Right lobe of liver (tissue), 6 donors: ENCODE measurements at regions not wholly inside any gene's neighbourhood (a gene's known extent, or its start where the extent isn't known, plus 50 kb on each side); places are given as distances from the start of the nearest gene placed in this dataset.

Source experiments
- ATAC-seq, 4 donors: fragments of 200-7000 bp; cut with Tn5 transposase; one replicate each; pipeline ENCODE4 v1.9.1; 2020; ENCODE audit warnings: mild to moderate bottlenecking in 4 of 4, moderate library complexity in 4 of 4
- DNase-seq, 3 donors: peaks; one replicate each; pipeline ENCODE4 v3.0.0-alpha.2; 2020
- H3K27ac ChIP-seq, 3 donors: fragments of 200-600 bp; one replicate each; pipeline ENCODE4 v1.8.0; 2022
- H3K27me3 ChIP-seq, 2 donors: fragments of 200-600 bp; one replicate each; pipeline ENCODE4 v1.8.0; 2022
- H3K36me3 ChIP-seq, 4 donors: fragments of 200-600 bp; sonication (generic) in 1 of 4; one replicate each; pipeline versions ENCODE4 v1.5.1 to v1.8.0; 2017 to 2022; ENCODE audit warnings: control low read depth in 1 of 4
- H3K4me1 ChIP-seq, 4 donors: fragments of 200-600 bp; sonication (generic) in 1 of 4; one replicate each; pipeline versions ENCODE4 v1.5.1 to v1.8.0; 2017 to 2022; ENCODE audit warnings: control low read depth in 1 of 4
- H3K4me3 ChIP-seq, 3 donors: fragments of 200-600 bp; one replicate each; pipeline ENCODE4 v1.8.0; 2022
- H3K9me3 ChIP-seq, 4 donors: fragments of 200-600 bp; sonication (generic) in 1 of 4; one replicate each; pipeline versions ENCODE4 v1.5.1 to v1.8.0; 2017 to 2022; ENCODE audit warnings: control low read depth in 1 of 4
- POLR2A ChIP-seq: fragments of 450-650 bp; IDR thresholded peaks from one replicate; pipeline ENCODE4 v1.6.1; 2017; ENCODE audit warnings: antibody characterized with exemption, mild to moderate bottlenecking
- WGBS: methylation state at CpG from one replicate; pipeline ENCODE4 v1.1.6; 2018; ENCODE audit warnings: low coverage, low lambda C conversion rate; ENCODE audit not compliant: insufficient coverage; ENCODE audit errors: missing lambda C conversion rate; 5-methylcytosine and 5-hydroxymethylcytosine counted together
- intact Hi-C, 2 donors: fragments of 100-400 bp; cut with DNase I; formaldehyde crosslinking; loops; one replicate each; pipeline versions ENCODE4 v1.11.2 to v1.14.1; 2022
- small RNA-seq, 2 experiments: library from RNA; depleted of rRNA; stranded (forward); fragments of <200 nt; gene quantifications; one replicate each; pipeline ENCODE3, GENCODE V24; 2016
- TF ChIP-seq, protein P1 (sequence below), 4 donors: fragments of 200-600 bp in 3 of 4; fragments of 450-650 bp in 1 of 4; IDR thresholded peaks; one replicate each; pipeline versions ENCODE4 v1.5.1 to v1.8.0; 2016 to 2022; ENCODE audit warnings: antibody characterized with exemption in 4 of 4, mild to moderate bottlenecking in 2 of 4
- donor health status: DM: no; HTN: yes; CAD: no.
- donor health status: DM: no; HTN: no; CAD: no.
- donor health status: DM: no; HTN: no; CAD: no.
- donor health status: DM: no; HTN: yes; CAD: no.
- donor health status: DM: no; HTN: yes; CAD: no.

DNA sequence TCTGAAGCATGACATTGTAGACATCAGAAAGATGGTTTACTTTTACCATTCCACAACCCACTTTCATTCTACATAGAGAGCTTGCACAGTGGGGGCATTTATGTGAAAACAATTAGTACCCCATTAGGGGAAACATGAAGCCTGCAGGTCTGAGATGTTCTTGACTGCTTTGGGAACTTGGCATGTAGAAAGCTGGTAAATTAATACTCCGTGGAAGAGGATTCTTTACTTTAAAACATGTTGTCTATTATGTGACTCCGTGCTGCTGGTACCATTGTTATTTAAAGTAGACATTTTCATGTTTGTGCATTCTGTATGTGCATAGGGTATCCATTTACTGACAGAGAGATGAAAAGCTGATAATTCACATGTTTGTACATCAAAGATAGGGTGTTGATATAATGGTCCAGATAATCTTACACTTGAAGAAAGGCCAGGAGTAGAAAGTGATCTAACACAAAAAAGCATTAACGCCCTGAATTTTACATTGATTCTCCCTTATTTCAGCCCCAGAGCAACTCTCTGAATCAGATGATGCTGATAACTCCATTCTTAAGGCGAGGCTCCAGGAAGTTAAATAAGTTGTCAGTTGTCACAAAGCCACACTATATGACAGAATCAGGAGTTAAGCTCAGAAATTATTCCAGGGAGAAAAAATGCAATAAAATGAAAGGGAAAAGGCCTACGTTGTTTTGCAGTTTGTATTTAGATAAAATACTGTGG is 50.1 kb upstream of the CD180 start:
- TF ChIP-seq POLR2A, result no peak
- TF ChIP-seq, protein P1, sequence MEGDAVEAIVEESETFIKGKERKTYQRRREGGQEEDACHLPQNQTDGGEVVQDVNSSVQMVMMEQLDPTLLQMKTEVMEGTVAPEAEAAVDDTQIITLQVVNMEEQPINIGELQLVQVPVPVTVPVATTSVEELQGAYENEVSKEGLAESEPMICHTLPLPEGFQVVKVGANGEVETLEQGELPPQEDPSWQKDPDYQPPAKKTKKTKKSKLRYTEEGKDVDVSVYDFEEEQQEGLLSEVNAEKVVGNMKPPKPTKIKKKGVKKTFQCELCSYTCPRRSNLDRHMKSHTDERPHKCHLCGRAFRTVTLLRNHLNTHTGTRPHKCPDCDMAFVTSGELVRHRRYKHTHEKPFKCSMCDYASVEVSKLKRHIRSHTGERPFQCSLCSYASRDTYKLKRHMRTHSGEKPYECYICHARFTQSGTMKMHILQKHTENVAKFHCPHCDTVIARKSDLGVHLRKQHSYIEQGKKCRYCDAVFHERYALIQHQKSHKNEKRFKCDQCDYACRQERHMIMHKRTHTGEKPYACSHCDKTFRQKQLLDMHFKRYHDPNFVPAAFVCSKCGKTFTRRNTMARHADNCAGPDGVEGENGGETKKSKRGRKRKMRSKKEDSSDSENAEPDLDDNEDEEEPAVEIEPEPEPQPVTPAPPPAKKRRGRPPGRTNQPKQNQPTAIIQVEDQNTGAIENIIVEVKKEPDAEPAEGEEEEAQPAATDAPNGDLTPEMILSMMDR (IDR thresholded peaks at IDR 0.05), result no peak
- Histone ChIP-seq H3K27me3 (no peaks in the 10 kb centered on the region), H3K4me3 (no peak overlapping the region), H3K36me3 (no peaks in the 10 kb centered on the region), H3K9me3 (no peaks in the 10 kb centered on the region), H3K4me1 (peaks cover 0 to 19% (median 6%) of the 10 kb centered on the region in 4 donors), H3K27ac (no peak overlapping the region)
- ATAC-seq (no peak), DNase-seq (no peak)
- intact Hi-C loops, result no loop called here
- WGBS, result 68% methylated on average over 5 of the region's 5 CpGs

Small RNAs in the stretch of these regions (small RNA-seq; reads per million reads assigned to genes)
- gene AC024581.2 (0 reads per million in 2 experiments), gene RNU6-1232P (0 reads per million in 2 experiments)
